NB4 (cell line): ENCODE measurements at regions not wholly inside any gene's neighbourhood (a gene's known extent, or its start where the extent isn't known, plus 50 kb on each side); places are given as distances from the start of the nearest gene placed in this dataset.

Experiments
- POLR2A ChIP-seq: IDR thresholded peaks from 2 replicates; pipeline ENCODE4 v1.6.1; 2011; ENCODE audit warnings: mild to moderate bottlenecking; ENCODE audit not compliant: insufficient read length; ENCODE audit errors: extremely low read depth
- TF ChIP-seq, protein P1 (sequence below): IDR thresholded peaks from one replicate; pipeline ENCODE4 v1.5.1; 2012; ENCODE audit warnings: low read depth, low read length
- TF ChIP-seq, protein P2 (sequence below): IDR thresholded peaks from 2 replicates; pipeline ENCODE4 v1.6.1; 2011; ENCODE audit warnings: low read depth, low read length

DNA sequence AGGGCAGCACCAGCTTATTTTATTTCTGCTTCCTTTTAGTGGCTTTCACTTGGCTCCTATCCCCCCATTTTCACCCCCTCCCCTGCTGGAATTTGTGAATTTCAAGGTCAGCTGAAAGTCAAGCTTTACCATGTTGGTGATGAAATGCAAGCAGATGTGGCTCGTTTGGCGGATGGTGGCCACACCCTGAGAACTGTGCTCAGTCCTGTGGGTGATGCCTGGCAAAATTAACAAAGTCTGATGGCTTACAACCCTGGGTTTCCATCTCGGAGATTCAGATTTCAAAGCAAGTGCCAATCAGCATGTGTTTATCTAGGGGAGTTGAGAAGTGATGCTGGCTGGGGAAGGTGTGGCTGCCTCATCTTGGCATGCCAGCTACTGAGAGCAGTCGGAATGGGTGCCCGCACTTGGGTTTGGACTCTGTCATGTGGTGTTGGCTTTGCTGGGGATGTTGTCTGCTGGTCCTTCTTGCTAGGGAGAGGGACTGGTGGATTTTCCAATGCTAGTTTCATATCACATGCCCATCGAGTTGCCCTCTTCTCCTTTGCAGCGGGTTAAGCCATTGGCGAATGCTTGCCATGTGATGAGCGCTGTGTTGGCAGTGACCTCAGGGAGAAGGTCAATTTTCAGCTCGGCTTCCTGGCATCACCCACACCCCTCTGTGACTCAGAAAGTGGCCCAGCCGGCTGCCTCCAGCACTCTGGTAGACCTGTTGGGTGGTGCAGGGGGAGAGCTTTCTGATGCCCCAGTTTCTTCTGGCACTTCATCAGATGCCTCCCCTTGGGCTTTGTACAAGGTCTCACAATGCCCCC, 77.0 kb upstream of the PITX1 start:
- TF ChIP-seq, protein P1, sequence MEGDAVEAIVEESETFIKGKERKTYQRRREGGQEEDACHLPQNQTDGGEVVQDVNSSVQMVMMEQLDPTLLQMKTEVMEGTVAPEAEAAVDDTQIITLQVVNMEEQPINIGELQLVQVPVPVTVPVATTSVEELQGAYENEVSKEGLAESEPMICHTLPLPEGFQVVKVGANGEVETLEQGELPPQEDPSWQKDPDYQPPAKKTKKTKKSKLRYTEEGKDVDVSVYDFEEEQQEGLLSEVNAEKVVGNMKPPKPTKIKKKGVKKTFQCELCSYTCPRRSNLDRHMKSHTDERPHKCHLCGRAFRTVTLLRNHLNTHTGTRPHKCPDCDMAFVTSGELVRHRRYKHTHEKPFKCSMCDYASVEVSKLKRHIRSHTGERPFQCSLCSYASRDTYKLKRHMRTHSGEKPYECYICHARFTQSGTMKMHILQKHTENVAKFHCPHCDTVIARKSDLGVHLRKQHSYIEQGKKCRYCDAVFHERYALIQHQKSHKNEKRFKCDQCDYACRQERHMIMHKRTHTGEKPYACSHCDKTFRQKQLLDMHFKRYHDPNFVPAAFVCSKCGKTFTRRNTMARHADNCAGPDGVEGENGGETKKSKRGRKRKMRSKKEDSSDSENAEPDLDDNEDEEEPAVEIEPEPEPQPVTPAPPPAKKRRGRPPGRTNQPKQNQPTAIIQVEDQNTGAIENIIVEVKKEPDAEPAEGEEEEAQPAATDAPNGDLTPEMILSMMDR: no peak
- TF ChIP-seq POLR2A: no peak
- TF ChIP-seq, protein P2, sequence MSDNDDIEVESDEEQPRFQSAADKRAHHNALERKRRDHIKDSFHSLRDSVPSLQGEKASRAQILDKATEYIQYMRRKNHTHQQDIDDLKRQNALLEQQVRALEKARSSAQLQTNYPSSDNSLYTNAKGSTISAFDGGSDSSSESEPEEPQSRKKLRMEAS: no peak
